Activated T-helper 9 cell treated with anti-CD3 and anti-CD28 coated beads, Interleukin-2, amount 50 U/mL, for 16 hours (primary cell): ENCODE measurements at regions not wholly inside any gene's neighbourhood (a gene's known extent, or its start where the extent isn't known, plus 50 kb on each side); places are given as distances from the start of the nearest gene placed in this dataset.

Experiments
- DNase-seq: peaks from one replicate; pipeline ENCODE4 v3.0.0-alpha.2; 2020; ENCODE audit warnings: low read depth

GRCh38 chr17:5820721-5821456 lies 236.6 kb upstream of the NLRP1 start:
- DNase-seq, result no peak

DNA sequence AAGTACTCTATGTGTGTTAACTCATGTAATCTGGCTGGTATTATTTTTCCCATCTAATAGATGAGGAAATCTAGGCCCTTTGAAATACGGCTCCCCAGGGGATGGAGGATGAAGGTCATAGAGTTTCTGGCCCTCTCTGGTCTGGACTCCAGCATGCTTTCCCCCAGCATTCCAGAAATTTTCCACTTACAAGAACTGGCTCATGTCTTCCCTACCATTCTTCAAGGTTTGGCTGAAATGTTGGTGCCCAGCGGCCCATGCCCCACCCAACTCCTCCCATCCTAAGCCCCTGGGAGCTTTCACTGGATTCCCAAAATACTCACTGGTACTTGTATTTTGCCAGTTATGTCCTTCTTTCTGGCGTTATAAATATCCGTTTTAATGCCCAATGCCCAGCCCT lies 237.5 kb upstream of the NLRP1 start:
- DNase-seq, result no peak

DNA sequence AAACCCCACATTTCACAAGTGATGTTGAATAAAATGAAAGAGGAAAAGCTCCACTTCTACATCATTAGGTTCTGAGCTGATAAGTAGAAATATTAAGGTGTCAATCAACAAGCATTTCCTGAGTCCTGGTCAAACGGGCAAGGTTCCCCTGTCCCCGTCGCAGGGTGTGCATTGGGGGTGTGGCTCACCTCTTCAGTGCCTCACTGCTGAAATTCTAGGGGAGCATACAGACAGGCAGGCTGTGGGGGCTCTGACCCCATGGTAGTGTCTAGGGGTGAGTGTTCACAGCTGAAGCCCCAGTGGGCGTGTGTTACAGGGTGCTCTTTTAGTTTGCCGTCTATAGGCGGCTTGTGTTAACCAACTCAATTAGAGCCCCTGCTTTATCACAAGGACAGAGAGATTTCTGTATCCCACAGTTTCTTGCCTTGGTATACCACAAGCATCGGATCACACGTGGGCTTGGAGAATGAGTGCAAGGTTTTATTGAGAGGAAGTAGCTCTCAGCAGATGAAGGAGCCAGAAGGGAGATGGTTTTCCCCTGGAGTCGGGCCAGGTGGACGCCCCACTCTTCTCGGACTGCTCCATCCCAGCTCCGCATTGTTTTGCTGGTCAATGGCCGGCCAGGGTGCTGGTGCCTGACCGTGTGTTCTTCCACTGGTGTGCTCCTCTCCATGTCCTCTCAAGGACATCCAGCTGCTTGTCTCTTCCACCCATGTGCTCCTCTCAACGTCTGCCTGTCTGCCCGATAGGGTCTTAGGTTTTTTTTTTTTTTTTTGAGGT lies 238.2 kb upstream of the NLRP1 start:
- DNase-seq, result no peak

- DNase-seq, result no peak
These were observed 238.9 kb upstream of the NLRP1 start for GRCh38 chr17:5823219-5823618.

- no peak for DNase-seq
These were observed 241.5 kb upstream of the NLRP1 start for GRCh38 chr17:5825717-5826330.

DNA sequence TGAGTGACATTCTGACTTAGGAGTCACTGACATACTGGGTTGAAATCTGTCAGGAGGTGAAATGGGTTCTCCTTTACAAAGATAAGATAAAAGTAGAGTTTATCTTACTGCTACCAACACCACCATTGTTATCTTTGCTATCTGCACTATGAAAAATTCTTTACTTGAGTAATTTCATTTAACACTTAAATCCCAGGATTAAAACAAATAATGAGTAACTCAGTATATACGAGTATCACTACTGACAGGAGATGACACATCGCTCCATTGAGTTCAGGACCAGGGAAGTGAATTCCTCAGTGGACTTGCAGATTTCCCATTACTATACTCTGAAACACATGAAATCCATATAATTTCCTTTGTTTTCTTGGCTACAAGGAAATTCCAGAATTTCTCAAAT lies 242.1 kb upstream of the NLRP1 start:
- DNase-seq, result no peak

- DNase-seq, result no peak
These were observed 239.3 kb upstream of the WSCD1 start for GRCh38 chr17:5830921-5831320.

GRCh38 chr17:5832886-5833285 lies 237.3 kb upstream of the WSCD1 start:
- no peak for DNase-seq

GRCh38 chr17:5837055-5837491 lies 233.1 kb upstream of the WSCD1 start:
- DNase-seq, result no peak

DNA sequence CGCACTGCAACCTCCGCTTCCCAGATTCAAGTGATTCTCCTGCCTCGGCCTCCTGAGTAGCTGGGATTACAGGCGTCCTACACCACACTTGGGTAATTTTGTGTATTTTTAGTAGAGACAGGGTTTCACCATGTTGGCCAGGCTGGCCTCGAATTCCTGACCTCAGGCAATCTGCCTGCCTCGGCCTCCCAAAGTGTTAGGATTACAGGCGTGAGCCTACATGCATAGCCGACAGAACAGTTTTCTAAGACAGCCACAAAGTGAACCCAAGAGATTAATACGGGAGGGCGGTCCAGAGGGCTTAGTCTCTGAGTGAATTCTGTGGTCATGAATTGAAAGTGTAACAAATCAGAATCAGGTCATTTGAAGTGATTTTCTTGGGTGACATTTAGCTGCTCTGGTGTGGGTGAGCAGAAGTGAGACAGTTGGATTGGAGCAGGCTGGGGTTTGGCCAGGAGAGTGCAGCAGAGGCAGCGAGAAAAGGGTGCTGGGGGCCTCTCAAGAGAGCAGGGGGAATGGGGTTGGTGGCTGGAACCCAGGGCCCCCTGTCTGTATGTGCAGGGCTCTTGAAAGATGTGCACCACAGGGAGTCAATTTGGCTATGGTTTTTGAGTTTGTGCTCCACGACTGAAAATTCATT lies 231.4 kb upstream of the WSCD1 start:
- DNase-seq, result no peak

- no peak for DNase-seq
These were observed 229.2 kb upstream of the WSCD1 start for GRCh38 chr17:5840811-5841446.

DNA sequence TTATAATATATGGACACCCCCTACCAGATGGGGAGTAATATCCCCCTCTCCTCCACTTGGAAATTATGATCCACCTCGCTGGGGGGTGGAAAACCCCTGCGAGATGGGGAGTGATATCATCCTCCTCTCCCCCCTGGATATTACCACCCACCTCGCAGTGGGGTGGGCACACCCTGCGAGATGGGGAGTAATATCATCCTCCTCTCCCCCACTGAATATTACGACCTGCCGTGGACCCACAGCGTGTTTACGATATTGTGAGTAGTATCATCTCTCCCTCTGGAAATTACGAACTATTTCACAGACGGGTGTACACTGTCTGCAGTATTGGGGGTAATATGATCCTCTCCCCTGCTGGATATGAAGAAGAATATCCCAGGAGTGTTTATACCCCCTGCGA lies 228.3 kb upstream of the WSCD1 start:
- no peak for DNase-seq

GRCh38 chr17:5843366-5844026 lies 226.7 kb upstream of the WSCD1 start:
- no peak for DNase-seq

DNA sequence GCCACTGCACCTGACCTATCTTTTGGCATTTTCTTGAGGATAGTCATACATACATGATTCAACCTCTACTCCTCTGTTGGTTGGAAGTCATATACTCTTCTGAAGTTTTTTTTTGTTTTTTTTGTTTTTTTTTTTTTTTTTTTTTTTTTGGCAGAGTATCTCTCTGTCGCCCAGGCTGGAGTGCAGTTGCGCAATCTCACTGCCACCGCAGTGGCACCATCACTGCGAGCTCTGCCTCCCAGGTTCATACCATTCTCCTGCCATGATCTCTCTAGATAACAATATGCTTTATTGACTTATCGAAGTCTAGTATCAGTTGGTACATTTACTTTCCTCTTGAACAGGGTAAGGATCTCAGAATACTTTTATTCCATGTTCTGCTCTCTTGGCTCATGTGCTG lies 224.2 kb upstream of the WSCD1 start:
- no peak for DNase-seq

DNA sequence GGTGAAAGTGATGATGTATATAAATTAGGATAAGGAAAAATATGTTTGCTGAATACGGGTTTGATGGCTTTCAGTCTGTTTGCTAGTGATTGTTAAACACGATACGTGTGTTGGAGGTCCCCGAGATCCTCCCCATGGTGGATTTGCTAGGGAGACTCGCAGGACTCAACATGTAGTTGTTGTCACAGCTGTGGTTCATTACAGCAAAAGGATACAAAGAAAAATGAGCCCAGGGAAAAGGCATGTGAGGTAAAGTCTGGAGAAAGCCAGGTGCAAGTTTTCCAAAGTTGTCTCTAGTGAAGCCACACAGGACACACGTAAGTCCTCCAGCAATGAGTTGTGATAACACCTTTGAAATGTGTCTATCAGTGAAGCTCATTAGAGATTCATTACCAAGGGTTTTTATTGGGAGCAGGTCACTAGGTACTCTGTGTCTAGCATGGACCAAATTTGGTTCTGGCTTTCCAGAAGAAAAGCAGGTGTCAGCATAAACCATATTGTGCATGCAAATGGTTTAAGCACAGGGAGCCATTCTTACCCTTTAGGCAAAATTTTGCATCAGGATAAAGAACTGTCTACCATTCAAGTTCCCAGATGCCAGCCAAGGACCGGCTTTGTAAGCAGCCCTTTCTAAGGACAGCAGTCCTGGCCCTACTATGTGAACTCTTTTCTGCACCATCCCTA lies 215.2 kb upstream of the WSCD1 start:
- no peak for DNase-seq

- no peak for DNase-seq
These were observed 208.9 kb upstream of the WSCD1 start for GRCh38 chr17:5861246-5861645.

- no peak for DNase-seq
These were observed 208.3 kb upstream of the WSCD1 start for GRCh38 chr17:5861854-5862253.

- no peak for DNase-seq
These were observed 207.8 kb upstream of the WSCD1 start for GRCh38 chr17:5862395-5862794.

DNA sequence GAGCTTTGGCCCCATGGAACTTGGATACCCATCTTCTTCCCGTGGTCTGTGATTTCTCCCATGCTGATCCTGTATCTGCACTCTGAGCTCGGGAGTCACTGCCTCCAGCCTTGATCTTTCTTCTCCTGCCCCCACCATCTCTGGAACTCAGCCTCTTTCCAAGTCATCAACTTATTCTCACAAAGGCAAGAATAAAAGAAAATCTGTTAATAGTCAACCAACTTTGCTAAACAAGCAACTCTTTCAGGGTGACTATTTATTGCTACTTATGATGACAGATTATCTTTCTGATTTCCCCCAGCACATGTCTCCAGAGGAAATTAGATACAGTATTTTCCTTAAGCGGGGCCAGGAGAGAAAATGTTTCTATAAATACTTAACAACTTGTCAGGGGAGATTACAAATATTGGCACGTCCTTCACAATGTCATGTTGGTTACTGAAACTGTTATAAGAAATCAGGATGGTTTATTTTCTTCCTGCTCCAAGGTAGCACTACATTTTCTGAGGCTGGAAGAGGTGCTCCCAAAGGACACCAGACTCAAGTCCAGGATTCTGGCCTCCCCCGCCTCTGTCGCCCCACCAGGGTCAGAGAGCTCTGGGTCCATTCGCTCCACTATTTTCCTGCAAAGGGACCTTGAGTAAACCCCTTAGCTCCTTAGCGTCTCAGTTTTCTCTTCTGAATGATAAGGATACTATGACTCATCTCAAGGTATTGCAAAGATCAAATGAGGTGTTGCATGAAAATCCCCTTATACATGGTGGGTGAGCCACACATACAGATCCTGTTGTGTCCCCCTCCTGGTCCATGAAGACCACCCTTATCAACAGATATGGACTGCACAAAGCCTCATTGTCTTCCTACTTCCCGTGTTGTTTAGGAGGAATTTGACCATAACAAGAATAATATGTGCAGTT lies 205.2 kb upstream of the WSCD1 start:
- DNase-seq, result no peak

GRCh38 chr17:5866978-5867377 lies 203.2 kb upstream of the WSCD1 start:
- no peak for DNase-seq
